ENCODE measurements at regions not wholly inside any gene's neighbourhood (a gene's known extent, or its start where the extent isn't known, plus 50 kb on each side); places are given as distances from the start of the nearest gene placed in this dataset.
"Not testable (repeated sequence)": the region's sequence is repeated elsewhere in the genome, so short reads cannot be mapped to it uniquely, and the experiment has no call there.

- no peak for DNase-seq (ENCODE audit: low read depth)
These were observed 92.4 kb upstream of the TMEM178A start for GRCh38 chr2:39573276-39573675.

GRCh38 chr2:39581866-39582265 lies 83.9 kb upstream of the TMEM178A start:
- no peak for DNase-seq (ENCODE audit: low read depth)

- no peak for DNase-seq (ENCODE audit: low read depth)
These were observed 82.5 kb upstream of the TMEM178A start for GRCh38 chr2:39583213-39583612.

DNA sequence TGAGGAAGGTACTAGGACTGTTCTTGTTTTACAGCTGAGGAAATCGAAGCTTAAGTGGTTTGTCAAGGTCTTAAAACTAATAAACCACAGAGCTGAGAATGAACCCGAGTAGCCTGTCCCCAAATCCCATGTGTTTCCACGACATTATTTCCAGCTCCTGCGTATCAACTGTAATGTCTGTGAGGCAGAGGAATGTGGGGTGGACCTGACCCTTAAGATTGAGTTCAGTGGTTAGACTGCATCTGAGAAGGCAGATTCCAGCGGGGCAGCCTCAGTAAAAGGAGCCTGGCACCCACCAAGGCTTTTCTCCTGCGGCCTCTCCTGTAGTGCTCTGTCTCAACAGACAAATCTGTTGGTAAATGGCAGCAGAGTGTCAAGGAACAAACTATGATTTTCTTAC lies 81.9 kb upstream of the TMEM178A start:
- DNase-seq (ENCODE audit: low read depth), result no peak

DNA sequence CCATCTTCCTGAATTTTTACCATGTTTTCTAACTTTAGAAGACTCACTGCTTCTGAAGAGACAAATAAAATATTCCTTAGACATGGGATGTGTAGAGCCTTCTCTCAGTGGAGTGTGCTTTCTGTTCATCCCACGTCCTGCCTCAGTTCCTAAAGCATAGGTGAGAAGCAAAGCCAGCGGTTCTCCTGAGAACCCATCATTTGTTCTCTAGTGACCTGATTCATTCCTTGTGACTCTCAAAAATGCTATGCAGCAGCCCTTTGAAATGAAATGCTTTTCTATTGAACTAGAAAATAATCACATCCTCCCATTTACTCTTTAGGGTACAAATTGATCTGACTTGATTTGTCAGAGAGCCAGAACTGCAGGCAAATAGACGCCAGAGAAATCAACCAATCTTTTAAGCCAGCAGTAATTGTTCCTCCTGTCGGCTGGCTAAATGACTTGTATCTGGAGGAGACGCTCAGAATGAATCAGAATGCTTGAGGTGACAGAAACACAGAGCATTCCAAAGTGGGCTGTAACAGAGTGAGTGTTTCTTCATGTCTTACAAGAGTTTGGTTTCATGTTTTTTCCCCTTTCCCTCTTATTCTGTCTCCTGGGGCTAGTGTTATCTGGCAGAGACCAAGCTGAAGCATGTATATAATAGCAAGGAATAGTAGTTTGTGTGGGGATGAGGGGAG lies 81.3 kb upstream of the TMEM178A start:
- peak; percentile 74 for DNase-seq (ENCODE audit: low read depth)

DNA sequence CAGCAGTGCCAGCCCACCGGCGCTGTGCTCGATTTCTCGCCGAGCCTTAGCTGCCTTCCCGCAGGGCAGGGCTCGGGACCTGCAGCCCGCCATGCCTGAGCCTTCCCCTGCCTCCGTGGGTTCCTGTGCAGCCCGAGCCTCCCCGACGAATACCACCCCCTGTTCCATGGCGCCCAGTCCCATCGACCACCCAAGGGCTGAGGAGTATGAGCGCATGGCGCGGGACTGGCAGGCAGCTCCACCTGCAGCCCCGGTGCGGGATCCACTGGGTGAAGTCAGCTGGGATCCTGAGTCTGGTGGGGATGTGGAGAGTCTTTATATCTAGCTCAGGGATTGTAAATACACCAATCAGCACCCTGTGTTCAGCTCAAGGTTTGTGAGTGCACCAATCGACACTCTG lies 80.2 kb upstream of the TMEM178A start:
- DNase-seq (ENCODE audit: low read depth), result not testable (repeated sequence)

DNA sequence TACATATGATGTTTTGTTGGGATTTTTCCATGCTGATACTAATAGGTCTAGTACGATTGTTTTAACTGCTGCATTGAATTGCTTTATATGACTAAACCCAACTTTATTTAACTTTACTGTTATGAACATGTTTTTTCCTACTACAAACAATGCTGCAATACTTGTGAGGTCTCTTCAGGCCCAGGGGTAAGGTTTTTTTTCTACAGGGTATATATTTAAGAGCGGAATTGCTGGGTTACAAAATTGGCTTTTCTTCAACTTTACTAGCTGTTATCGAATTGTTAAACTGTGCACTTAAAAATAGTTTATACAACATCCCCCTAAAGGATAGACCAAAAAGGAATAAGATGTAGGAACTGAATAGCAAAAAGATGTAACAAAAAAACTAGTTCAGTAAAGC lies 78.5 kb upstream of the TMEM178A start:
- no peak for DNase-seq (ENCODE audit: low read depth)

- no peak for DNase-seq (ENCODE audit: low read depth)
These were observed 78.1 kb upstream of the TMEM178A start for GRCh38 chr2:39587641-39588040.

DNA sequence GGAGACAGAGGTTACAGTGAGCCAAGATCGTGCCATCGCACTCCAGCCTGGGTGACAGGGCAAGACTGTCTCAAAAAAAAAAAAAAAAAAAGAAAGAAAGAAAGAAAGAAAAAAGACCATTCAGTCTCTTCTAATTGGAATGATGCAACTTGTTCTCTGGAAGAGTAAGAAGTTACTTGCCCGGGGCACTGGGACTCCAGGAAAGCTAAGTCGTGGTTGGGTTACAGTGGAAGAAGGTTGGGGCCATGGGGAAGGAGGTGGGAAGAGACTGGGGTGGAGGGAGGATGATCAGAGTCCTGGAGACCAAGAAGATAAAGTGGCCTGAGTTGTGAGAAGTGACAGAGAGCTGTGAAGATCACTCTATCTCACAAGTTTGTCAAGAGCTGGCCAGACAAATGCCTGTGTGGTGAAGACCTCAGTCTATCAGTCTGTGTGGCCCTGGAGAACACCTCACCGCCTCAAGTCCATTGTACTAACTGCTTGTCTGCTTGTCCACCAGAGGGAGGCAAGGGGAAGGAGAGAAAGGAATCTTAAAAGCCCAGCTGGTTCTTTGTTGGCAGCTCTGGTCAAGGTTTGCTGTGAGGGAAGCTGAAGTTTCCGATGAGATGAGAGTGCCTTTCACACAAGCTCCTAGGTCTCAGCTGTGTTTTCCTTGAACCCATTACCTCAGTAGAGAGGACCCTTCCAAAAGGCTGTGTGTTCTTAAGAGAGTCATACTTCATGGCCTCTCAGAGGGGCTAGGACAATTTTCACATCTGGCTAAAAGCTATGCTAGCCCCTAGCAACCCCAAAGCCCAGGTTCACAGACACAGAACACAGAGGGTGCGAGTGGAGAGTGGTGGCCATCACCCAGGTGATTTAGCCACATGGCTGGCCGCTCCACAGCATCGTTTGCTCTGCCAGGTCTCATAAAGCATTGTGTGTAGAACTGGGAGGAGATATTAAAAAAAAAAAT lies 72.0 kb upstream of the TMEM178A start:
- peak; percentile 64 for DNase-seq (ENCODE audit: low read depth)

DNA sequence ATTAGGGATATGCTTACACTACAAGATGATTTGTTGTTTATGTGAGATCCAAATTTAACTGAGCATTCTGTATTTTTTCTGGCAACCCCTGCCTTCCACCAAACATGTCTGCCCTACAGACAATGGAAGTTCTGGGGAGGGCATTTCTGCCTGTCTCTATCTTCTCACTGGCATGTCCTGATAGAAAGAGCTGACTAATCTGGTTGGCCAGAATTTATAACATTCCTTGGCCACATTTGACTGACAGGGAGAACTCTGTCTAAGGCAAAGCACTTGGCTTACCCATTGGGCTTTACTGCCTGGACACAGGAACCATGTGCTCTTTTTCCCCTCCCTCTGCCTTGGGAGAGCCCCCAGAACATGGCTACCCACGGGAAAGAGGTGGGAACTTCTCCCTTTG lies 70.6 kb upstream of the TMEM178A start:
- DNase-seq (ENCODE audit: low read depth), result no peak

DNA sequence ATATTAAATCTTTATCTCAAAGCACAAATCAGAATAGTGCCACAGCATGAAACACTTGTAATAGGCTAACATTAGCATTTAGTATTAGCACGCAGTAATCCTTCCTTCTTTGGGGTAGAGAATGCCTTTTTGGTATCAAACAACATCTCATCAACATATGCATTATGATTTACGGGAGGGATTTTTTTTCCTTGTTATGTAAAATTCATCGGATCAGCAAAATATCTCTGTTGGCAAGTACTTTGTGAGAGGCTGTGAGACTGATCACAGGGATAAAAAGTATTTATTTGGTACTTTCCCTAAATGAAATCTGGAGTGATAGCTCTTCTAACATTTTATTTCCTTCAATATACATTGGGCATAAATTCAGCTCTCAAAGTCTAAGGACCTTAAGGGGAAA lies 68.4 kb upstream of the TMEM178A start:
- DNase-seq (ENCODE audit: low read depth), result no peak

- DNase-seq (ENCODE audit: low read depth), result no peak
These were observed 63.1 kb upstream of the TMEM178A start for GRCh38 chr2:39602616-39603015.

- DNase-seq (ENCODE audit: low read depth), result peak; percentile 57
These were observed 62.3 kb upstream of the TMEM178A start for GRCh38 chr2:39603436-39603835.

DNA sequence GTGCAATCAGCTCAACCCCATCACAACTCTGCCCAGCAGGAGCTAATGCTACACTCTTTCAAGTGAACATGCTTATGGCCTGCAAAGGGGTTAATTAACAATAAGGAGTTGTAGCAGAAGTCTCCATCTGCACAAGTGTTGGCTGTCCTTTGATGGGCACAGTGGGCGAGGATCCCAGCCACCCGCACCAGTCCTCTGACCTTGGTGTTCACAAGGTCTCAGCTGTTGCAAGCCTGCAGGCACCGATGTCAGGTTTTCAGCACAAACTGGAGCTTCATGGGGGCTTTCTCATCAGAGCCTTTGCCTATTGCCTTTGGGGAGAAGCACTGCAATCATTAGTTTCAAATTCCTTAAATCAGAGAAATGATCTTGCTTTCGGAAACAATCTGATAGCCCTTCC lies 60.9 kb upstream of the TMEM178A start:
- DNase-seq (ENCODE audit: low read depth), result no peak

DNA sequence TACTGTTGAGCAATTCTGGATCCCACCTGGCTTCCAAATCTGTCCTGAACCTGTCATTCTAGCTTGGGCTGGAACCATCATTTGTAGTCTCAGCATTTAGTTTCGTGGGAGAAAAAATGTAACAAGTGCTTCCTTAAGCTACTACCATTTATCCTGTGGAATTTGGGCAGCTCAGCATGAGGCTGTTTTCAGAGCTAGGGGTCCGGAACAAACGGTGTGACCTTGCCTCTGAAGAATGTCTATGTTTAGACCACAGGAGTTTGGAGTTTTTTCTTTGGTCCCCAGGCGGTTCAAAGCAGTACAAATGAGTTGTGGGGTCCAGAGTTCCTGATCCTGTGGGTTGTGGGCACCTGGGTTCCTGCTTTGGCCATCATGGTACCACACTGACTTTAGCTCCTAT lies 59.1 kb upstream of the TMEM178A start:
- no peak for DNase-seq (ENCODE audit: low read depth)

DNA sequence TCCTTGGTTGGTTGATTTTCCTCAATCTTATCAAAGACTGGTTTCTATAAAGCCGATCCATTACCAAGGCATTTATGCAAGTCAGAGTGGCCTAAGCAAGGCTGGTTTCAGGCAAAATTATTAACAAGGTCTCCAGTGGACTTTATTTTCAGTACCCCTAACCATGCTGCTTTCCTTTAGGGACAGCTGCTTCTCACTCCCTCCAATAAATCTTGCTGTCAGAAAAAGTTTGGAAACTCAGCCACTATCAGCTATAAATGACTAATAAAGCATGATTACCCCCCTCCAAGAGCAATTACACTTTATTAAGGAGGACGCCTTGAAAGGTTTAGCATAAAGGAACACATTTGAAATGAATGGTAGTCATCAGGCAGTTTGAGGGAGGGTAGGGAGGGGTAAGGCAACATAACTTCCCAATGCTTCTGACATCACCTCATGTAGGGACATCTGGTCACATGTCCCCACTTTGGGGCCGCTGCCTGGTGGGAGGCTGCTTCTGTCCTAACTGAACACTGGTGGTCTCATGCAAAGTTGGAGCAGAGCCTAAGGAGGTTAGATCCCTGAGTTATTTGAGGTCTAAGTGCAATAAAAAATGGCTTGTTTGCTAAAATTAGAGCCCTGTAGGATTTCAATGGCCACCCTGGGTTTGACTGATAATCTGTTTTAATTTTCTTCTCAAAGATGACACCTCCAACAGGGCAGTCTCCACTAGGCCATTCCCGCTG lies 58.0 kb upstream of the TMEM178A start:
- DNase-seq (ENCODE audit: low read depth), result no peak

DNA sequence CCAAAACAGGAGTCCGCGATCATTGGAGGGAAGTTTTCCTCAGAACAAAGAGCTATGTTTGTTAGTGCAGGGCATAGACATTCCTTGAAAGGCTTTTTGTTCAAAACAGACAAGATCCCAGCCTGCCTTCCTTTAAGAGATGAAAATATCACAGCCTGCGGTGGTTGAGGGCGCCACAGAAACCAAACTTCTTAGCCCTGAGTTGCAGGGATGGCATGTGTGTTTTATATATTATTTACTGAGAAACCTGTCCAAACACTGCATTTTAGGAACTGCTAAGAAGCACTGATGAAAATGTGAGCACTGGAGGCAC lies 57.5 kb upstream of the TMEM178A start:
- no peak for DNase-seq (ENCODE audit: low read depth)

- no peak for DNase-seq (ENCODE audit: low read depth)
These were observed 56.9 kb upstream of the TMEM178A start for GRCh38 chr2:39608686-39609441.

DNA sequence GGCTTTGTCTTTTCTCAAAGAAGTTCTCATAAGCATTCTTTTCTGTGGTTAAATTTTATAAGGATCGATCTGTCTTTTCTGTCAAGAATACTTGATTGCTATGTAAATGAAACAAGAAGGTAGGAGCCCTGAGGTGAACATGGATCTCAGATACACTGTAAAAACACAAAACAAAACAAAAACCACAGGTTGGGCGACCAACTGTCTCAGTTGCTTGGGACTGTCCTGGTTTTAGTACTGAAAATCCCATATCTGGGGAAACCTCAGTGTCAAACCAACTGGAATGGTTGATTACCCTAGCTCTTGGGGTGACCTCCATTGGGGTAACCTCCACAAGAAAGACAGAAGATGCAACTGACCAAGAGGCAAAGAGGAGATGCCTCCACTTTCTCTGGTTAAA lies 55.8 kb upstream of the TMEM178A start:
- no peak for DNase-seq (ENCODE audit: low read depth)

- DNase-seq (ENCODE audit: low read depth), result no peak
These were observed 50.0 kb upstream of the TMEM178A start for GRCh38 chr2:39615675-39616074.

Measured in fibroblast of gingiva (primary cell).